ENCODE measurements at regions not wholly inside any gene's neighbourhood (a gene's known extent, or its start where the extent isn't known, plus 50 kb on each side); places are given as distances from the start of the nearest gene placed in this dataset.
"Not testable (repeated sequence)": the region's sequence is repeated elsewhere in the genome, so short reads cannot be mapped to it uniquely, and the experiment has no call there.

- not testable (repeated sequence) for DNase-seq (ENCODE audit: low read depth); H3K27me3 ChIP-seq (ENCODE audit: control insufficient read depth, insufficient read depth, low read length); FAIRE-seq; H3K4me3 ChIP-seq (ENCODE audit: low read depth, low read length); H3K36me3 ChIP-seq (ENCODE audit: control insufficient read depth, insufficient read depth, low read length)
Measured at GRCh38 chr7:101679653-101680173, 50.6 kb upstream of the MYL10 start.

GRCh38 chr7:101680406-101681145 lies 51.5 kb upstream of the MYL10 start:
- DNase-seq (ENCODE audit: low read depth) (no peak), FAIRE-seq (no peak)
- no peak for TF ChIP-seq CTCF (IDR thresholded peaks at IDR 0.05; ENCODE audit: insufficient read depth, low read length, severe bottlenecking)
- Histone ChIP-seq H3K4me3 (ENCODE audit: low read depth, low read length) (no peak overlapping the region), H3K36me3 (ENCODE audit: control insufficient read depth, insufficient read depth, low read length) (no peaks in the 10 kb centered on the region), H3K27me3 (ENCODE audit: control insufficient read depth, insufficient read depth, low read length) (no peaks in the 10 kb centered on the region)

GRCh38 chr7:101681170-101682007 lies 52.3 kb upstream of the MYL10 start:
- TF ChIP-seq CTCF (IDR thresholded peaks at IDR 0.05; ENCODE audit: insufficient read depth, low read length, severe bottlenecking), result no peak
- no peak for FAIRE-seq
- peak; percentile 60 for DNase-seq (ENCODE audit: low read depth)
- Histone ChIP-seq H3K4me3 (ENCODE audit: low read depth, low read length) (no peak overlapping the region), H3K27me3 (ENCODE audit: control insufficient read depth, insufficient read depth, low read length) (no peaks in the 10 kb centered on the region), H3K36me3 (ENCODE audit: control insufficient read depth, insufficient read depth, low read length) (no peaks in the 10 kb centered on the region)

- no peak for TF ChIP-seq CTCF (IDR thresholded peaks at IDR 0.05; ENCODE audit: insufficient read depth, low read length, severe bottlenecking)
- H3K4me3 ChIP-seq (ENCODE audit: low read depth, low read length), result no peak overlapping the region
- H3K27me3 ChIP-seq (ENCODE audit: control insufficient read depth, insufficient read depth, low read length), result no peaks in the 10 kb centered on the region
- no peak for DNase-seq (ENCODE audit: low read depth)
- H3K36me3 ChIP-seq (ENCODE audit: control insufficient read depth, insufficient read depth, low read length), result no peaks in the 10 kb centered on the region
- no peak for FAIRE-seq
Measured at GRCh38 chr7:101684983-101685330, 55.9 kb upstream of the MYL10 start.

- no peak for FAIRE-seq
- Histone ChIP-seq H3K36me3 (ENCODE audit: control insufficient read depth, insufficient read depth, low read length) (no peaks in the 10 kb centered on the region), H3K4me3 (ENCODE audit: low read depth, low read length) (no peak overlapping the region), H3K27me3 (ENCODE audit: control insufficient read depth, insufficient read depth, low read length) (no peaks in the 10 kb centered on the region)
- no peak for TF ChIP-seq CTCF (IDR thresholded peaks at IDR 0.05; ENCODE audit: insufficient read depth, low read length, severe bottlenecking)
- DNase-seq (ENCODE audit: low read depth), result no peak
Measured at GRCh38 chr7:101686030-101686429, 56.9 kb upstream of the MYL10 start.

GRCh38 chr7:101687081-101687480 lies 58.0 kb upstream of the MYL10 start:
- peak; percentile 84 for FAIRE-seq
- H3K4me3 ChIP-seq (ENCODE audit: low read depth, low read length), result no peak overlapping the region
- no peaks in the 10 kb centered on the region for H3K27me3 ChIP-seq (ENCODE audit: control insufficient read depth, insufficient read depth, low read length)
- no peak for DNase-seq (ENCODE audit: low read depth)
- no peak for TF ChIP-seq CTCF (IDR thresholded peaks at IDR 0.05; ENCODE audit: insufficient read depth, low read length, severe bottlenecking)
- H3K36me3 ChIP-seq (ENCODE audit: control insufficient read depth, insufficient read depth, low read length), result no peaks in the 10 kb centered on the region

All from bronchial epithelial cell (primary cell).